GM20431 (cell line): ENCODE measurements at regions not wholly inside any gene's neighbourhood (a gene's known extent, or its start where the extent isn't known, plus 50 kb on each side); places are given as distances from the start of the nearest gene placed in this dataset.

Experiments
- in situ Hi-C: fragments of 300-500 bp; cut with MseI, MboI; formaldehyde crosslinking; loops from one replicate; pipeline ENCODE4 v1.15.0; 2020; ENCODE audit warnings: low sequenced_read_pairs; ENCODE audit not compliant: unreplicated experiment

DNA sequence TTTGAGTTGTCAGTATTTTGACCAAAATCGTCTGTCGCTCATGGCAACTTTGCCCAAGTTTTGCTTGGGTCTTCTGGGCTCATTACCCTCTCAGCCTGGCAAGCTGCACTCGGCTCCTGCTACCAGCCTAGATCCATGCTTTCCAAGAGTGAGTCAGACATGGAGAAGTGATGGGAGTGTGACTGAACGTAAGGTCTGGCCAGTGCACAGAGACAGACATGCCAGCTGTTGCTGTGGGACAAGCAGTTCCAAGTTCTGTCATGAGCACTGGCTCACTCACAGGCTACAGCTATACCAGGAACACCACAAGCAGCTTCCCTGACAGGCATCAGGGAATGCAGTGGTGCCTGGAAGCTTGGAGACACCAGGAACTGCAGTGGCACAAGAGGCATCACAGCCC is 338.9 kb downstream of the KDM5D start:
- in situ Hi-C loops: no loop called here

DNA sequence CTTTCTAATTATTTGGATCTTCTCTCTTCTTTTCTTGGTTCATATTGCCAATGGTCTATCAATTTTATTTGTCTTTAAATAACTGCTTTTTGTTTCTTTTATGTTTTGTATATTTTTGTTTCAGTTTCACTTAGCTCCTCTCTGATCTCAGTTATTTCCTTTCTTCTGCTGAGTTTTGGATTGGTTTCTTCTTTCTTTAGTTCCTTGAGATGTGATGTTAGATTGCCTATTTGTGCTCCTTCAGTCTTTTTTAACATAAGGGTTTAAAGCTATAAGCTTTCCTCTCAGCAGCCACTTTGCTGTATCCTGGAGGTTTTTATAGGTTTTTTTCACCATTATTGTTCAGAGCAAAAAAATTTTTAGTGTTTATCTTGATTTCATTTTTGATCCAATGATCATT is 351.6 kb downstream of the KDM5D start:
- in situ Hi-C loops: no loop called here

DNA sequence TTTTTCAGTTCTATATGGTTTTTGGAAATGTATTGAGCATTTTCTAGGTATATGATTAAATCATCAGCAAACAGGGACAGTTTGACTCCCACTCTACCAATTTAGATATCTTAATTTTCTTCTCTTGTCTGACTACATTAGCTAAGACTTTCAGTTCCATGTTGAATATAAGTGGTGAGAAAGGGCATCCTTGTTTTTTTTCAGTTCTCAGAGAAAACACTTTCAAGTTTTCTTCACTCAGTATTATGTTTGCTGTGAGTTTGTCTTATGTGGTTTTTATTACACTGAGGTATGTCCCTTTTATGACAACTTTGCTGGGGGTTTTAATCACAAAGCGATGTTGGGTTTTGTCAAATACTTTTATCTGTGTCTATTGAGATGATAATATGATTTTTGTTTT is 352.6 kb downstream of the KDM5D start:
- in situ Hi-C loops: no loop called here

DNA sequence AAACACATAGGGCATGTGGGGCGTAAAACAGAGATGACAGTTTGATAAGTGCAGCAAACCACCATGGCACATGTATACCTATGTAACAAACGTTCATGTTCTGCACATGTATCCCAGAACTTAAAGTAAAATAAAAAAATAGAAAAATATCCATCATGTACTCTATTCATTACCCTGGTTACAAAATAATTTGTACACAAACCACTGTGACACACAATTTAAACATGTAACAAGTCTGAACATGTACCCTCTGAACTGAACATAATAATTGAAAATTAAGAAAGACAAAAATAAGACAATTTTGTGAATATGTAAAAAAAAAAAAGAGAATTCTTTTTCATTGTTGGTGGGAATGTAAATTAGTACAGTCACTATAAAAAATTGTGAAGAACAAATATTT is 379.2 kb downstream of the KDM5D start:
- in situ Hi-C loops: no loop called here

DNA sequence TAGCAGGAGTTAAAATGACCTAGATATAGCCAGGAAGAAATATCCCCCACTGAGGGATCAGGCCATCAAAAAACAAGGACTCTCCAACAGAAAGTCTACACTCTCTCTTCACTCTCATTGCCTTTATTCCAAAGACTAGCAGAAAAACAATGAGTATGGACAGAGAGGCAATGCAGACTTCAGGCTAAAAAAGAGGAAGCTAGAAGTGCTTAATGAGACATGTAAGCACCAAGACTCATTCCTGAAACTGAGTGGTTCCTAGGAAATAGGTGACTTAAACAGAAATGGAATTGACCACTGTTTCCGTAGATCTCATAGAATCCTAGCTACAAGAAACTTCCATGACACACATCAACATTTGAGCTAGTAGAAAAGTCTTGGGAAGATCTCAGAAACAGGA is 387.3 kb downstream of the KDM5D start:
- in situ Hi-C loops: no loop called here

DNA sequence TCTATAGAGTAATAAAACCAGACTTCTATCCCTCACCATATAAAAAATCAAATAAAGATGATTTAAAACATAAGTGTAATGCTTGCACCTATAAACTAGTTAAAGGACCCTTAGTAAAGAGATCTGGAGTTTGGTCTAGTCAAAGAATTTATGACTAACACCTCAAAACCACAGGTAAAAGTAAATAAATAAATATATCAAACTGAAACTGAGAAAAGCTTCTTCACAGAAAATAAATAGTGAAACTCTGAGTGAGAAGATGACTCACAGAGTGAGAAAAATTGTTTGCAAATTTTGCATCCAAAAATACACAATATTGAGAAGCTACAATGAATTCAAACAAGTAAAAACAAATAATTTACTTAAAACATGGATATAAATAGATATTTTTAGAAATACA is 387.8 kb downstream of the KDM5D start:
- in situ Hi-C loops: no loop called here

DNA sequence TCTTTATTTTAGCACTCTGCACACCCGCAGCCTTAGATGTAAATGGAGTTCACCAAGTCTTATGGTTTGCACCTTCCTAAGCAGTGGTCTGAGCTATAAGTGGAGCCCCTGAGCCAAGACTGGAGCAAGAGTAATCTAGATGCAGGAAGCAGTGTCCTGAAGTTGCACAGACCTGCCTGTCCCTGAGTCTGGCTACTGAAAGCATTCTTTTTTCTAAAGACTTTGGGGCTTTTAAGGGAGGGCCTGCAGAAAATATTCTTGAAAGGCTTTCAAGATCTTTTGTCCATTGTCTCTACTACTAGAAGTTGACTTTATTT is 389.7 kb downstream of the KDM5D start:
- in situ Hi-C loops: no loop called here

DNA sequence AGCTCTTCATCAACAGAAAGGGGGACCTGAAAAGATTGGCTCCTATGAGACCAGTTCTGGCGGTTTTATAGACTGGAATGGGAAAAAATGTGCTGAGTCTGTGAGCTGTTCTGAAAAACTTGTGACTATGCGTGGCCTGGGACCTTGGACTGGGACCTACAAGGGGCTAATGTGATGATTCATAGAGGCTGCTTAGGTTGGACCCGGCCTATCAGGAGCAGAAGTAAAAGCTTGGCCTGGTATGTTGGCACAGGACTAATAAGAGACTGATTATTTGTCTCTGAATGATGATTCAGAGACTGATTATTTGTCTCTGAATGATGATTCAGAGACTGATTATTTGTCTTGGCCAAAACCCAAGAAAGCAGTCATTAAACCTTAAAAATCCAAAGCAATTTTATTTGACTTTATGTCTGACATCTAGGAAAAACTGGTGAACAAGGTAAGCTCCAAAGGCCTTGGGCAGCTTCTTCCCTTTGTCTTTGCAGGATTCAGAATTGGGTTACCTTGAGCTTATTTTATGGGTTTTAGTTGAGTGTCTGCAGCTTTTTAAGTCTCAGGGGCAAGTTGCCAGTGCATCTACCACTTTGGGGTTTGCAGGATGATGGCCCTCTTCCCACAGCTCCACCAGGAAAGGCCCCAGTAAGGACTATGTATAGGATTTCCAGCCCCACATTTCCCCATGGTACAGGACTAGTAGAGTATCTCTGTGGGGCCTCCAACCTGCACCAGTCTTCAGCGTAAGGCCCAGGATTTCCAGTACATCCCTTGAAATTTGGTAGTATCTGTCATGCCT is 390.3 kb downstream of the KDM5D start:
- in situ Hi-C loops: no loop called here

DNA sequence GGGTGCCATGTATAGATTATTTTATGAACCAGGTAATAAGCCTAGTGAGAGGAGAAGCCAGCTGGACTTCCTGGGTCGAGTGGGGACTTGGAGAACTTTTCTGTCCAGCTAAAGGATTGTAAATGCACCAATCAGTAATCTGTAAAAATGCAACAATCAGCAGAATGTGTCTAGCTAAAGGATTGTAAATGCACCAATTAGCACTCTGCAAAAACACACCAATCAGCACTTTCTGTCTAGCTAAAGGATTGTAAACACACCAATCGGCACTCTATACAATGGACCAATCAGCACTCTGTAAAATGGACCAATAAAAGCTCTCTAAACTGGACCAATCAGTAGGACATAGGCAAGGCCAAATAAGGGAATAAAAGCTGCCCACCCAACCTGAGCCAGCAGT is 392.9 kb downstream of the KDM5D start:
- in situ Hi-C loops: no loop called here

DNA sequence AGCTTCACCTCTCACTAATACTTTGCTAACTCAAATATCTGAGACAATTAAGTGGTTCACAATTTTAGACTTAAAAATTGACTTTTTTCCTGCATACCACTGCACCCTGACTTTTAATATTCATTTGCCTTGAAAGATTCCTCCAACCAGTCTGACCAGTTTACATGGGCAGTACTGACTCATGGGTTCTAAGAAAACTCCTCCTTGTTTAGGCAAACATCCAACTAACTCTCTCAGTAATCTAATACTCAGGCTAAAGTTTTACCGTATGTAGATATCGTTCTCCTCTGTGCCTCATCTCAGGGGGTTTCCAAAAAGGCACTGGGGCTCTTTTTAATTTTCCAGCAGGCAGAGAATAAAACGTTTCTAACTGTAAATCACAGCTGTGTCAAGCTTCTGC is 422.8 kb downstream of the KDM5D start:
- in situ Hi-C loops: no loop called here

DNA sequence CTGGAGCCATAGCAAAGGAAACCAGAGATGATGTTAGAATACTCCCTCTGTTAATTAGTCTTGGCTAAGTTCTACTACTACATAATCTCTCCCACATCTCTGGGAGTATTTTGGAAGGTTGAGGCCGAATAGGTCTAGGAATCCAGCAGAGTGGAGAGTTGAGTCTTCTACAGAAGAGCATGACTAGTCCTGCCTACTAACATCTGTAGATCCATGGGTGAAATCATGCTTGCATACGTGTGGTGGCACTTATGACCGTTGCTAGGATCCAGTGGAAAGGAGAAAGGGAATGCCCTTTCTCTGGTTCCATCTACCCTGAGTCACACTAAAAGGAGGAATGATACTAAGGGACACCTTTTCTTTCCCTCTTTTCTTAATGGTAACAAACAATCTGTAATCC is 425.4 kb downstream of the KDM5D start:
- in situ Hi-C loops: no loop called here

DNA sequence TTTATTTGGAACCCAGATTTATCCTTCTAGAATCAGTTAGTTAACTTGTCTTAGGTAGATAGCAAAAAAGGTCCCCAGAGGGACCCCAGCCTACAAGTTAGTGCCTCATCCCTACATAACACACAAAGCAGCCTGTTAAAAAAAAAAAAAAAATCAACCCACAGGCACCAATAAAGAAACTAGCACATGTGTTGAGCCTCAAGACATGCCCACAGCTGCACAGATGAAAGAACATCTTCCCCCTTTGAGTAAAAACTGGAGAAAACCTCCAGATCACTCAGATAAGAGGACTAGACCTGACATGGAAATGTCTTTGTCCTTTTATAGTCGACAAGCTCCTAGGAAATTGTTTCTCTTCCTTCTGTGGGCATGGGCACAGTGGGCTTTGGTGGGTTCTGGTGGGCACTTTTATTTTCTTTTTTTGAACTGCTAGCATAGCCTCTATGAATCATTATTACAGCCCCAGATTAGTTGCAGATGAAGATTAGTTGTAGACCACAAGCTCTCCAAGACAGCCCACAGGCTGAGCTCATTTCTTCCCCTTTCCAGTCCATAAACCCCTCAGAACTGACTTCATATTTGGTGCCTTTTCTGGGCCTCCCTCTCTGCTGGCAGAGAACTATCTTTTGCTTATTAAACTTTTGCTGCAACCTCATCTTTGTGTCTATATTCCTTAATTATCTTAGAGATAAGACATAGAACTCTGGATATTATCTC is 427.1 kb downstream of the KDM5D start:
- in situ Hi-C loops: no loop called here

DNA sequence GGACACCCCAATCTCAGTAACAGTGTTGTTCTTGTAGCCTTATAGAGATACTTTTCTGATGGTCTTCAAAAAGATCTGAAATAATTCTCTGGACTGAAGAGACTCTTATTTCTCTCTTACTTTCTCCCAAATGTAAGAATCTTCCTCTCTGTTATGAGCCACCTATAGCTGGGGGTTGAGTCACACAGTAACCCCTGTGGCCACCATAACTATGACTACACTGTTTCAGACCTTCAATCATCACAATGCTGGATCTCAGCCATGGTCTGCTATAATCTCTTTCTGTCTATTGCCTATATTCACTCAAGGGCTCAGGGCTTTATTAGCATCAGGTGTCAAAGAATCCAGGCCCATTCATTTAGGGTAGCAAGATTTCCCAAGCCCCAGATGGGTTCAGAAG is 436.9 kb downstream of the KDM5D start:
- in situ Hi-C loops: no loop called here

DNA sequence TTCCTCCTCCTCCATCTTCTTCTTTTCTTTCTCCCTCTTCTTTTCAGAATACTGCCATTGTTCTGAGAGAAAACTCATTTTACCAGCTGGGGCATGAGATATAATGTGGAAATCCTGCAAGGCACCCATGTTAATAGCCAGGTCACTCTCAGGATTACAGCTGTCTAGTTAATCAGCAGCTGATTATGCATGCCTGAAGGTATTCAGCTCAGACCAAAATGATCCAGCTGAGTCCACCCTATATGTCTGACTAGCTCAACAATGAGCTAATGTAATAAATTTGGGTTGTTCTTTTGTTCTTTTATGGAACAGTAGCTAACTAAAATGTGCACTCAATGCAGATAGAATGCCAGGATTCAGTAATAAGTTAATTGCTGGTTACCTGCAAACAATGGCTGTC is 441.4 kb downstream of the KDM5D start:
- in situ Hi-C loops: no loop called here

DNA sequence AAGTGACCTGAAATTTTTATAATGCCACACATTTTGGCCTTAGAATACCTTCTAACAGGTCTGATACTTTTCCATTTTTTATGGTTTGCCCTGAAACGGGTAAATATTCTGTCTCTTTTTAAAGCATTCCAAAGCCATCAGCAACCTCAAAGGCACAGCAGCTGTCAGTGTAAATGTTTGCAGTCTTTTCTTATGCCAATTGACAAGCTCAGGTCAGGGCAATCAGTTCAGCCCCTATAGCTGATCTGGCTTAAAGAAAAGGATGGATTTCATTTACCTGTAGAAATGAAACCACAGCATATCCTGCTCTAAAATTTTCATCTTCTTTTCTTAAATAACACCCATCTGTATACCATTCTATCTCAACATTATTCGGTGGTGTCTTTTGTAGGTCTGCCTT is 453.6 kb downstream of the KDM5D start:
- in situ Hi-C loops: no loop called here

DNA sequence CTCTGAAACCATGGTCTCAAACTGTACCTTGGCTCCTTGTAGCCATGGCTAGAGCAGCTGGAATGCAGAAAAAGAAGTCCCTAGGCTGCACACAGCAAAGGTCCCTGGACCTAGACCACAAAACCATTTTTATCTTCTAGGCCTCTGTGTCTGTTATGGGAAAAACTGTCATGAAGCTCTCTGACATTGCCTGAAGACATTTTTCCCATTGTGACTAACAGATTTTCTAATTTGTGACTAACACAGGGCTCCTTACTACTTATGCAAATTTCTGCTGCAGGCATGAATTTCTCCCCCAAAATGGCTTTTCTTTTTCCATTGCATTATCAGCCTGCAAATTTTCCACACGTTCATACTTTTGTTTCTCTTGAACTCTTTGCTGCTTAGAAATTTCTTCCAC is 470.4 kb downstream of the KDM5D start:
- in situ Hi-C loops: no loop called here

DNA sequence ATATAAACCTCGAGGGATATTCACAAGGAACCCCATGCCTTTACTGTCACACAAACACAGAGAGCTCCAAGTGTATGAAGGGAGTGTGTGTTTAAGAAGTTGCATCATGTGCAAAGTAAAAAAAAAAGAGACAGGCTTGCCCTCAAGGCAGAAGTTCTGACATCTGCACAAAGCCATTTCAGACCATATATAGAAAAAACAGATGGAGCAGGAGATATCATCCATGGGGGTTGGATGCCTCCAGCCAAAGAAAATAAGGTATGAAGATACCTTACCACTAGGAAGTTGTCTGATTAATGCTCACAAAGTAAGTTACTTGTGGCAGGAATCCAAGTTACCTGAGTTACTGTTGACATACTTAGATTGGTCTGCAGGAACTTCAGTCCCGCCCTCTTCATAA is 476.2 kb downstream of the KDM5D start:
- in situ Hi-C loops: no loop called here

DNA sequence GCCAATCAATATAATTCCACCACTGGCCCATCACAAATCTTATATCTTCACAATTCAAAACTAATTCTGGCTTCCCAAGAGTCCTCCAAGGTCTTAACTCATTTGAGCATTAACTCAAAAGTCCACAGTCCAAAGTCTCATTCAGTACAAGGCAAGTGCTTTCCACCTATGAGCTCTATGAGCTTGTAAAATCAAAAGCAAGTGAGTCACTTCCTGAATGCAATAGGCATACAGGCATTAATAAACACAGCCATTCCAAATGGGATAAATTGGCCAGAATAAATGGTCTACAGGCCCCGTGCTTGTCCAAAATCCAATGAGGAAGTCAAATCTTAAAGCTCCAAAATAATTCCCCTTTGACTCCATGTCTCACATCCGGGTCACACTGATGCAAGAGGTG is 479.1 kb downstream of the KDM5D start:
- in situ Hi-C loops: no loop called here

DNA sequence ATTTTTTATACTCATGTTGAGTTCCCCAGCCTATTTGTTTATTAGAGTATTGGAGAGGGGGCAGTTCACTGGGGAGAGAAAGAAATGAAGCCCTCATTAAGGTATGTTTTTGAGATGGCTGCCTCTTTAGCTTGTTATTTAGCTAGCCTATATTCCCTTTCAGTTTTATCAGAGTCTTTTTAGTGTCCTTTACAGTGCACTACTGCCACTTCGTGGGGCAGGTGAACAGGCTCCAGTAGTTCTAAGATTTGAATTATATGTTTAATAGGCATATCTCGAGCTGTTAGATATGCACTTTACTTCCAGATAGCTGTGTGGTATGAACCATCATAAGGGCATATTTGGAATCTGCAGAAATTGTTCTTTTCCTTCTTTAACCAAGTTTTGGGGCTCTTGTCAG is 482.2 kb downstream of the KDM5D start:
- in situ Hi-C loops: no loop called here

DNA sequence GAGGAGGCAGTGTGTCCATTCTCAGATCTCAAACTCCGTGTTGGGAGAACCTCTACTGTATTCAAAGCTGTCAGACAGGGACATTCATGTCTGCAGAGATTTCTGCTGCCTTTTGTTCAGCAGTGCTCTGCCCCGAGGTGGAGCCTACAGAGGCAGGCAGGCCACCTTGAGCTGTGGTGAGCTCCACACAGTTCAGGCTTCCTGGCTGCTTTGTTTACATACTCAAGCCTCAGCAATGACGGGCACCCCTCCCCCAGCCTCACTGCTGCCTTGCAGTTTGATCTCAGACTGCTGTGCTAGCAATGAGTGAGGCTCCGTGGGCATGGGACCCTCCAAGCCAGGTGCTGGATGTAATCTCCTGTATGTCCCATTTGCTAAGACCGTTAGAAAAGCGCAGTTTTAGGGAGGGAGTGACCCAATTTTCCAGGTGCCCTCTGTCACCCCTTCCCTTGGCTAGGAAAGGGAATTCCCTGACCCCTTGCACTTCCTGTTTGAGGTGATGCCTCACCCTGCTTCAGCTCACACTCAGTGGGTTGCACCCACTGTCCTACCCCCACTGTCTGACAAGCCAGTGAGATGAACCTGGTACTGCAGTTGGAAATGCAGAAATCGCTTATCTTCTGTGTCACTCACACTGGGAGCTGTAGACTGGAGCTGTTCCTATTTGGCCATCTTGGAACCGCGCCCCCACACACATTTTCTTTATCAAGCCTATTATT is 458.9 kb upstream of the HSFY2 start:
- in situ Hi-C loops: no loop called here

DNA sequence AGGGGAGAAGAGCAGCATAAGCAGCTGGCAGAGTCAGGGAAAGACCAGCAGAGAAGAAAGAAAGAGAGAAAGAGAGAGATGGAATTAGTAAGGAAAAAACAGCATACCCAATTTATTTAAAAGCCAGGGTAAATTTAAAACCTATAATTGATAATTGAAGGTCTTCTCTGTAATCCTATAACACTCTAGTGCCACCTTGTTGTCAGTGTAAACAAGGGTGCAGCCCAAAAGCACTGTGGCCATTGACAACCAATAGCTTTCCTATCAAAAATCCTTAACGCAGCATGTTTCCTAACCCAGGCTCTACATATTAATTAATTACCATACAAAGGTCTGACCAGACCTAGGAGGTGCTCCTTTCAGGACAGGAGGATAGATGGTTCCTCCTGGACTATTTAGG is 447.2 kb upstream of the HSFY2 start:
- in situ Hi-C loops: no loop called here
